GM13977 (cell line): ENCODE measurements at regions not wholly inside any gene's neighbourhood (a gene's known extent, or its start where the extent isn't known, plus 50 kb on each side); places are given as distances from the start of the nearest gene placed in this dataset.

Source experiments
- DNase-seq: peaks from one replicate; pipeline ENCODE4 v3.0.0; 2012; ENCODE audit warnings: low spot score
- in situ Hi-C: fragments of 300-500 bp; cut with MboI; formaldehyde crosslinking; loops from one replicate; pipeline ENCODE4 v1.12.0; 2022; ENCODE audit warnings: low sequenced_read_pairs, low pct_unique_long_range_greater_than_20kb, mixed read lengths, inconsistent platforms; ENCODE audit not compliant: unreplicated experiment
- TF ChIP-seq, protein P1 (sequence below): IDR thresholded peaks from 2 replicates; pipeline ENCODE4 v1.5.1; 2012; ENCODE audit warnings: mild to moderate bottlenecking, control low read depth; ENCODE audit not compliant: insufficient read depth; ENCODE audit errors: extremely low read depth, missing control alignments

DNA sequence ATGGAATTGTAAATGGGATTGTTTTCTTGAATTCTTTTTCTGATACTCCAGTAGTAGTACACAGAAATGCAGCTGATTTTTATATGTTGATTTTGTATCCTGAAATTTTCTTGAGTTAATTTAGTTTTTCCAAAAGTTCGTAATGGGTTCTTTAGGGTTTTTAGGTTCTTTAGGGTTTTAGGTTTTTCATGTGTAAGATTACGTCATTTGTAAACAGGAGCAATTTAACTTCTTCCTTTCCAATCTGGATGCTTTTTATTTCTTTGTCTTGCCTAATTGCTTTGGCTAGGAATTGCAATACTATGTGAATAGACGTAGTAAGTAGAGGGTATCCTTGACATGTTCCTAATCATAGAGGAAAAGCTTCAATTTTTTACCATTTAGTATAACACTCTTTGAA is 568.6 kb downstream of the MMUT start:
- TF ChIP-seq, protein P1, sequence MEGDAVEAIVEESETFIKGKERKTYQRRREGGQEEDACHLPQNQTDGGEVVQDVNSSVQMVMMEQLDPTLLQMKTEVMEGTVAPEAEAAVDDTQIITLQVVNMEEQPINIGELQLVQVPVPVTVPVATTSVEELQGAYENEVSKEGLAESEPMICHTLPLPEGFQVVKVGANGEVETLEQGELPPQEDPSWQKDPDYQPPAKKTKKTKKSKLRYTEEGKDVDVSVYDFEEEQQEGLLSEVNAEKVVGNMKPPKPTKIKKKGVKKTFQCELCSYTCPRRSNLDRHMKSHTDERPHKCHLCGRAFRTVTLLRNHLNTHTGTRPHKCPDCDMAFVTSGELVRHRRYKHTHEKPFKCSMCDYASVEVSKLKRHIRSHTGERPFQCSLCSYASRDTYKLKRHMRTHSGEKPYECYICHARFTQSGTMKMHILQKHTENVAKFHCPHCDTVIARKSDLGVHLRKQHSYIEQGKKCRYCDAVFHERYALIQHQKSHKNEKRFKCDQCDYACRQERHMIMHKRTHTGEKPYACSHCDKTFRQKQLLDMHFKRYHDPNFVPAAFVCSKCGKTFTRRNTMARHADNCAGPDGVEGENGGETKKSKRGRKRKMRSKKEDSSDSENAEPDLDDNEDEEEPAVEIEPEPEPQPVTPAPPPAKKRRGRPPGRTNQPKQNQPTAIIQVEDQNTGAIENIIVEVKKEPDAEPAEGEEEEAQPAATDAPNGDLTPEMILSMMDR: no peak
- in situ Hi-C loops: no loop called here
- no peak for DNase-seq

DNA sequence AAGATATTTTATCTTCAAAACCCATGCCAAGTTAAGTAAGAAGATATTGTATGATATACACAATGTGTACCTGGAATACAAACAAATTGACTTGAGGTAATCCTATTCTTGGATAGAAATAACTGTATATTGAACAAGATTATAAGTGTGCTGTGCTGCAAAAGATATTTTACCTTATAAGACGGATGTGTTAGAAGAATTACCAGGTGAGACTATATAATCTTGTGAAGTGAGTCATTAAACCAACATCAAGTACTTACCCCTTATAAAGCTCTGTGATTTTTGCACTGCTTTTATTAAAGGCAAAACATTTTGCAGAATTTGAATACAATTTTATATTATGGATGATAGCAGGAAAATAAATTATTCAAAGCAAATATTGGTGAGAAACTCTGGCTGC is 570.0 kb downstream of the MMUT start:
- in situ Hi-C loops: no loop called here
- TF ChIP-seq, protein P1: no peak
- DNase-seq: no peak

DNA sequence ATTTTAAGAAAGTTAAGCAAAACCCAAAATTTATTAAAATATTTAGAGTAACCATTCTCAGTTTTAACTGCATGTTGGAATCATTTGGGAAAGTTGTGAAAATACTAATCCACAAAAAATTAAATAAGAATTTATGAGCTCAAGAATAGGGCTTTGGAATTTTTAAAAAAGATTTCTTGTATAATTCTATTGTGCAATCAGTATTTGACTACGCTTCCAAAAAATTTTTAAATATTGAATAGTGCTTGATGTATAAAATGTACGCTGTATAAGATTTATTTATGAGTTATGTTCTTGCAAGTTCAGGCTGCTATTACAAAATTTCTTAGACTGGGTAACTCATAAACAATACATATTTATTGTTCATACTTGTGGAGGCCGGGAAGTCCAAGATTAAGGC is 571.7 kb downstream of the MMUT start:
- DNase-seq: no peak
- in situ Hi-C loops: no loop called here
- TF ChIP-seq, protein P1: no peak

DNA sequence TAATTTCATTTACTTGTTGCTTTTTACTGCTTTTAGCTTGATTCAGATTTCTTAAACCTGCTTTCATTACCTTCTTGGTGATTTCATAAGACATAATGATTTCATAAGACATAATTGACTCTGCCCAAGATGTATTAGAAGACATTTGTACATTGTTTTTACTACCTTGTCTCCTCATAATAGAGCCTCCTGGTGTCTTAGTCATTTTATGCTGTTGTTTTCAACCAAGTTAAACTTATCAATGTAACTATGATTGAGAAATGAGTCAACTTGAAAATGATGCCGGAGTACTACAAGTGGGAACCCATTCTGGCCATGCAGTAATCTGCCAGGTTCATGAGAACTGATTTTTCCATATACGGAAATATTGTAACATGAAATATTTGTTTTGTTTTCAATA is 573.6 kb downstream of the MMUT start:
- TF ChIP-seq, protein P1: no peak

DNA sequence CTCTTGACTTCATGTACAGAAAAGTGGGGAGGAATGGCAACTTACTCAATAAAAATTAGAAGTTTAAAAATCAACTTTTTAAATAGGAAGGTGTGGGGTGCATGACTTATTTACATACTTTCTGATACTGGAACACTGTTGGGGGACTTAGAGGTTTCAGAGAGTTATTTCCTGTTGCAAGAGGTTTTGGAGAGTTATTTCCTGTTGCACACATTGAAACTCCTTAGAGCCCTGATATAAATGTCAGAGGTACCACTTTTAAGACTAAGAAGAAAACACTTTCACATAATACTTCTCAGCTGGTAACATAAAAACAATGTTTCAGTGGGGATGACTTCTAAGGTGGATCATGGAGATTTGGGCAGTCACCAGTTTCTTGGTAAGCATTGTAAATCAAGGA is 579.9 kb downstream of the MMUT start:
- DNase-seq: no peak
- in situ Hi-C loops: no loop called here
- TF ChIP-seq, protein P1: no peak

More for the DNA sequence above, 573.6 kb downstream of the MMUT start:
- DNase-seq: no peak
- in situ Hi-C loops: no loop called here

DNA sequence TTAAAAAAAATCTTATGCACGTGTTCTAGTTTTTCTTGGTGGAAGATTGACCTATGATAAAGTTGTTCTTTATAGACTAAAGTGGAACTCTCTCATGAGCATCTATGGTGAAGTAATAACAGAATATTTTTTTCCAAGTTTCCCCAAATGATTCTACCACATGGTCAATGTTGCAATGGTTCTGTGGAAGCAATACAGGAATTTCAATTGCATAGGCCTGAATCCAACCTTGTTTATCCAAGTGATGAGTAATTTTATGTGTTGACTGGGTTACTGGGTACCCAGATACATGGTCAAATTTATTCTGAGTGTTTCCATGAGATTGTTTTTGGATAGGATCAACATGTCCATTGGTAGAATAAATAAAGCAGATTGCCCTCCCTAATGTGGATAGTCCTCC is 581.5 kb downstream of the MMUT start:
- in situ Hi-C loops: no loop called here
- TF ChIP-seq, protein P1: no peak
- DNase-seq: no peak

DNA sequence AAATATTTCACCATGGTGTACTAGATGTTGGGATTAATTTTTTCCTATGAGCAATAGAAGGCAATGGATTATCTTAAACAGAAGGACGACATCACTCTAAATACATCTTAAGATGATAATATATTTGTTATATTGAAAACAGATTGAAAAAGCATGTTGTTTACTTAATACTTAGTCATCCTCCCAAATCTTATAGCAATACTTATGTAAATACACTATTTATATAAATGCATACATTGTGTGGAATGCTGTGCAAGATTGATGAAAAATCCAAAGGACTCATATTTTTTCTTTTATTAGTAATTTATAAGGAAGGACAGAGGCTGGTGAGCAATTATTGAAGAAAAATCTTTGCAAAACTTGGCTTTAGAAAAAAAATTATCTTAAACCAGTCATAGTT is 593.5 kb downstream of the MMUT start:
- no peak for DNase-seq
- in situ Hi-C loops: no loop called here
- TF ChIP-seq, protein P1: no peak
